ENCODE measurements at regions not wholly inside any gene's neighbourhood (a gene's known extent, or its start where the extent isn't known, plus 50 kb on each side); places are given as distances from the start of the nearest gene placed in this dataset.

DNA sequence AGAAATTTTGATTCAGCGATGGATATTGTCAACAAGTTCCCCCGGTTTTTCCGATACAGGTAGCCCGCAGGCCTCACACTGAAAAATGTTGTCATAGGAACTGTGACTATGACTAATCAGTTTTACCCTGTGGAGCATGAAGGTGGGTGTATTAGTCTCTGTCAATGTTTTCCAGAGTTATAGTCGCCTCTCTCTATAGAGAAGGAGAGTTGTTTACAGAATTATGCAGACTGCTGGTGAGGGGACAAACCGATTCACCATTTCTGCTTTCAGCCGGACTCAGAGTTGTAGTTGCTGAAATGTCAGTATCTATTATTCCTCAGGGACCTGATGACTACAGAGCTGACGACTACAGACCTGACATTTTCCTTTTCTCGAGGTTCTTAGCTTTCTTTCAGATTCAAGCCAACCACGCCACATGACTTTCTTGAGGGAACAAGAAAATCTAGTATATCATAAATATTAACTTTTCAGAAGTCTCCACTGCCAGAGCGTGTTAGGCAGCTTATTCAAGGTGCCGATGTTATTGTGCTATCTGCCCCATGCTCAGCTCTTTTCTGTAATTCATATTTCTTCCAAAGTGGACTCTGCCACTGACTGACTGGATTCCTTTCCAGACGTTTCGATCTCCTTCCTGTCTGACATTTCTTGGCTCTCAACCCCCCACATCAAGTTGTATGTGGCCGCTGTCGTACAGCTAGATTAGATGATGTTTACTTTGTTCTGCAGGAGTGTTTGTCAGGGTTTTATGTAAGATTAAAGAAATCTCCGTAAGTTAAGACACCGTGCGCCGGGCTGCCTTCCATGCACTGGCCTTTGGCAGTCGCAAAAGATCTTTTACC, 178.1 kb downstream of the FGF1 start:
- no peak overlapping the region for H3K27ac ChIP-seq
- WGBS, 5 donors, result 81 to 91% (median 85%) methylated on average over 21 of the region's 21 CpGs

GRCh38 chr5:142506756-142507155, 179.1 kb downstream of the FGF1 start:
- intact Hi-C loops (cut with DNase I; ENCODE audit: low total_unique reads), result no loop called here
- H3K36me3 ChIP-seq, result no peaks in the 10 kb centered on the region
- no peak overlapping the region for H3K4me3 ChIP-seq
- H3K9me3 ChIP-seq, result no peaks in the 10 kb centered on the region
- peaks cover 0 to 18% (median 0%) of the 10 kb centered on the region in 7 donors for H3K27me3 ChIP-seq (replicated peaks in 1 of 7)
- 67 to 86% (median 72%) methylated on average over 4 of the region's 4 CpGs for WGBS, 5 donors
- no peak for TF ChIP-seq POLR2A (IDR thresholded peaks at IDR 0.05)
- TF ChIP-seq, protein P1, sequence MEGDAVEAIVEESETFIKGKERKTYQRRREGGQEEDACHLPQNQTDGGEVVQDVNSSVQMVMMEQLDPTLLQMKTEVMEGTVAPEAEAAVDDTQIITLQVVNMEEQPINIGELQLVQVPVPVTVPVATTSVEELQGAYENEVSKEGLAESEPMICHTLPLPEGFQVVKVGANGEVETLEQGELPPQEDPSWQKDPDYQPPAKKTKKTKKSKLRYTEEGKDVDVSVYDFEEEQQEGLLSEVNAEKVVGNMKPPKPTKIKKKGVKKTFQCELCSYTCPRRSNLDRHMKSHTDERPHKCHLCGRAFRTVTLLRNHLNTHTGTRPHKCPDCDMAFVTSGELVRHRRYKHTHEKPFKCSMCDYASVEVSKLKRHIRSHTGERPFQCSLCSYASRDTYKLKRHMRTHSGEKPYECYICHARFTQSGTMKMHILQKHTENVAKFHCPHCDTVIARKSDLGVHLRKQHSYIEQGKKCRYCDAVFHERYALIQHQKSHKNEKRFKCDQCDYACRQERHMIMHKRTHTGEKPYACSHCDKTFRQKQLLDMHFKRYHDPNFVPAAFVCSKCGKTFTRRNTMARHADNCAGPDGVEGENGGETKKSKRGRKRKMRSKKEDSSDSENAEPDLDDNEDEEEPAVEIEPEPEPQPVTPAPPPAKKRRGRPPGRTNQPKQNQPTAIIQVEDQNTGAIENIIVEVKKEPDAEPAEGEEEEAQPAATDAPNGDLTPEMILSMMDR (IDR thresholded peaks at IDR 0.05 in 8 of 11, conservative IDR thresholded peaks at IDR 0.05 in 3 of 11), result no peak
- TF ChIP-seq POLR2AphosphoS5 (IDR thresholded peaks at IDR 0.05), result no peak
- H3K27ac ChIP-seq, result no peak overlapping the region
- DNase-seq, result no peak
- no peaks in the 10 kb centered on the region for H3K4me1 ChIP-seq

More for the DNA sequence above, 178.1 kb downstream of the FGF1 start:
- TF ChIP-seq POLR2A (IDR thresholded peaks at IDR 0.05) (no peak), POLR2AphosphoS5 (IDR thresholded peaks at IDR 0.05) (no peak)
- TF ChIP-seq, protein P1 (IDR thresholded peaks at IDR 0.05 in 8 of 11, conservative IDR thresholded peaks at IDR 0.05 in 3 of 11), result no peak
- no peaks in the 10 kb centered on the region for H3K9me3 ChIP-seq
- intact Hi-C loops (cut with DNase I; ENCODE audit: low total_unique reads), result no loop called here
- H3K4me1 ChIP-seq, result no peaks in the 10 kb centered on the region
- DNase-seq, result no peak
- no peaks in the 10 kb centered on the region for H3K36me3 ChIP-seq
- H3K4me3 ChIP-seq, result no peak overlapping the region
- peaks cover 0 to 18% (median 0%) of the 10 kb centered on the region in 7 donors for H3K27me3 ChIP-seq (replicated peaks in 1 of 7)

DNA sequence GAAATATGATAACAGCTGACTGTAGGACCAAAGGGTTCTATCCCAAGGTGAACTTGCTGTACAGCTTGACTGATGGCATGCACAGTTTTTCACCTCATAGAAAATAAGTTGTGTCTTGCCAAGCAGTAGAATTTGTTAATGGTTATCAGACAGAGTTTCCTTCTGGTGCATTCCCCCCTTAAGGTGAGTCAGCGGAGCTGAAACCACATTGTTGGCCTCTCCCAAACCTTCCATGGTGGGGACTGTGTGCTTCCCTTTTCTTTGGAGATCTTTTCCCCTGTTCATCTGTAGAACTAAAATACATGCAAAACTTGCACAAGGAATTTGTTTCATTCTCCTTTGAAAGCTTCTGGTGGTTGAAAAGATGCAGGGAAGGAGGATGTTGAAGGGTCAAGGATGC, 179.8 kb downstream of the FGF1 start:
- WGBS, 5 donors, result 57 to 76% (median 69%) methylated on average over 1 of the region's 1 CpG
- no peaks in the 10 kb centered on the region for H3K4me1 ChIP-seq
- TF ChIP-seq POLR2AphosphoS5 (IDR thresholded peaks at IDR 0.05) (no peak), POLR2A (IDR thresholded peaks at IDR 0.05) (no peak)
- TF ChIP-seq, protein P1 (IDR thresholded peaks at IDR 0.05 in 8 of 11, conservative IDR thresholded peaks at IDR 0.05 in 3 of 11), result no peak
- intact Hi-C loops (cut with DNase I; ENCODE audit: low total_unique reads), result no loop called here
- no peak overlapping the region for H3K27ac ChIP-seq
- peaks cover 0 to 18% (median 0%) of the 10 kb centered on the region in 7 donors for H3K27me3 ChIP-seq (replicated peaks in 1 of 7)
- H3K9me3 ChIP-seq, result no peaks in the 10 kb centered on the region
- no peak for DNase-seq
- H3K36me3 ChIP-seq, result no peaks in the 10 kb centered on the region
- H3K4me3 ChIP-seq, result no peak overlapping the region

- H3K27me3 ChIP-seq (replicated peaks in 1 of 7), result peaks cover 0 to 5% (median 0%) of the 10 kb centered on the region in 7 donors
- H3K36me3 ChIP-seq, result no peaks in the 10 kb centered on the region
- H3K27ac ChIP-seq, result no peak overlapping the region
- DNase-seq, result no peak
- WGBS, 5 donors, result 66 to 89% (median 83%) methylated on average over 3 of the region's 3 CpGs
- peaks cover 0 to 8% (median 0%) of the 10 kb centered on the region in 6 donors for H3K4me1 ChIP-seq
- TF ChIP-seq, protein P1 (IDR thresholded peaks at IDR 0.05 in 8 of 11, conservative IDR thresholded peaks at IDR 0.05 in 3 of 11), result no peak
- intact Hi-C loops (cut with DNase I; ENCODE audit: low total_unique reads), result no loop called here
- no peaks in the 10 kb centered on the region for H3K9me3 ChIP-seq
- no peak overlapping the region for H3K4me3 ChIP-seq
Measured at GRCh38 chr5:142501890-142502289, 177.1 kb upstream of the SPRY4 start.
